IPS-NIHi11 (cell line): ENCODE measurements at regions not wholly inside any gene's neighbourhood (a gene's known extent, or its start where the extent isn't known, plus 50 kb on each side); places are given as distances from the start of the nearest gene placed in this dataset.

Source experiments
- DNase-seq: peaks from one replicate; pipeline ENCODE4 v3.0.0; 2012; ENCODE audit warnings: mixed read lengths, low spot score

DNA sequence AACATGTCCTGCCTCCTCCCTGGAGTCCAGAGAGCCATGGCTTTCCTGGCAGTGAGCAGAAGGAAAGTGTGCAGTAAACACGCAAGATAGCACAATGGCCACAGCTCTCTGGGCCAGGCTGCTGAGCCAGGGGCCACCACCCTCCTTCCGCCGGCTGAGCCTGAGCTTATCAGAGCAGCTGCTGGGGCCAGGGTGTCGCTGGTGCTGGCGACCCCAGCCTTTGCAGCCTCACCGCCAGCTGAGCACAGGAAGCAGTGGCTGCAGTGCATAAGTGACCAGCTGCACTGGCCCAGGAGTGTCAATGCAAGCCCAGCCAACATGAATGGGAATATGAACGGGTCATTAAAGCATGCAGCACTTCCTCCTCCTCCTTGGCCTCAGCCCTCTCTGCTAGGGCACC, 172.0 kb downstream of the ZFP36L2 start:
- no peak for DNase-seq

DNA sequence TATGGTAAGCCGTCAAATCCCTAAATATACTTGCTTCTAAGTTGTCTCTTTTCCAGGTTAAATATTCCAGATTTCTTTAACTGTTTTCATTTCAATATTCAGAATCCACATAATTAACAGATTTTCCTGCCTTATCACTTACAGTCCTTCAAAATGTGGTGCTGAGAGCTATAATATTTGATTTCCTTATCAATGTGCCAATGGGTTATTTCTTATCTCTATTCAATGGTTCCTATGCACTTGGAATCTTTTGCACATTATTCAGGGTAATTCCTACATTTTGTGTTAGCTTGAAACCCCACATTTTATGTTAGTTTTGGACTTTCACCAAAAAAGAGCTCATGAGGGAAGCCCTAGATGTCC, 173.5 kb downstream of the ZFP36L2 start:
- DNase-seq = no peak

DNA sequence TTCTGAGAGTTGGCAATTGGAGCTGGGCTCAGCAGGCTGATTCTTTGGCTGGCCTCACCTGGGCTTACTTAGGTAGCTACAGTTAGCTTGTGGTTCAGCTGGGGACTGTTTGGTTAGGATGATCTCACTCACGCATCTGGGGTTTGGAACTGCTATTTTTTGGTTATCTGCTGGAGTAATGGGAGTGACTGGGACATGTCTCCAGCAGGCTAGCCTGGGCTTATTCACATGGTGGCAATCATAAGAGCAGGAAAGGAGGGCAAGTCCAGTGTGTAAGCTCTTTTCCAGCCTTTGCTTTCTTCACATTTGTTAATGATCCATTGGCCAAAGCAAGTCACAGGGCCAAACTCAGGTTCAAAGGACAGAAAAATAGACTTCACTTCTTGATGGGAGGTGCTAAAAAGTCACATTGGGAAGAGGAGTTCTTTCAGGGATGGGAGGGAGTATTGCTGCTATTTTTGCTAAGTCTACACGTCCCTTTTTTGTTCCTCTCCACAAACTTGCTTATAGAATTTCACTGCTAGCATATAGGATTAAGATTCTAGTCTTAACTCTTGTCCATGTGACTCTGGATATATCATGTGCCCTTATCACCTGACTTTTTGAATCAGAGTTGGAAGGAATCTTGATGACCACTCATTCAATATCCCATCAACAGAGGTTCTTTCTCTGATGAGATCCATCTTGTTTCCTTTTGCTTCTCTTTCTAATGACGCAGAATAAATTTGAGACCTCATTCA, 174.0 kb downstream of the ZFP36L2 start:
- no peak for DNase-seq

DNA sequence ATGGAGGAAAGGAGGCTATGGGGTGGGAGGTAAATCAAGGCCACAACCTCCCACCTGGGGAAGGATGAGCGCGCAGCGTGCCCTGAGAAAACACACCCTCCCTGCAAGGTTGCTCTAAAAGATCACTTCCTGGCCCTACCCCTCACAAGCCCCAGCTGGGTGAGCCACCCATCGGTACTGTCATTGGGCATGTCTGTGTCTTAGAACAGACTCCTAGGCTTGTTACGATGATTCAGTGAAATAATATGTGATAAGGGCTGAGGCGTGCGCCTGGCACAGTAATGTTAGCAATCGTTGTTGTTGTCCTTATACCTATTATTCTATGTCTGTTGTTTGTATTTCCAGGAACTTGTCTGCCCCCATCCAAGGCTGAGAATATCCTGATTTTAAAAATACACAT, 175.1 kb downstream of the ZFP36L2 start:
- DNase-seq = no peak

DNA sequence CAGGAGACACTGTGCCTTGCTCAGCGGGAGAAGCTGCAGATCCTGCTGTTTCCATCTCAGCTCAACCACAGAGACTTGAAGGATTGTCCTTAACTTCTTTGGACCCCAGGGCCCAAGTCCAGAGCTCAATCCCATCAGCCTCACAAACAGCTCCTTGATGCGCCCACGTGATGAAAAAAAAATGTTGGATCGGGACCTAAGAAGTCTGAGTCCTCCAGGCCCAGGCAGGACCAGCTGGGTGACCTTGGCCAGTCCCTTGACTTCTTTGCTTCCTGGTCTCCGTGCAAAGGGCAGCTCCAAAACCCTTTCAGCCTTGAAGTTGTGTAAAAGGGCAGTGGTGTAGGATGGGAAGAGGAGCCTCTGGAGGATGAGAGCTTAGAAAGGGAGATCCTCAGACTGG, 175.5 kb downstream of the ZFP36L2 start:
- no peak for DNase-seq

DNA sequence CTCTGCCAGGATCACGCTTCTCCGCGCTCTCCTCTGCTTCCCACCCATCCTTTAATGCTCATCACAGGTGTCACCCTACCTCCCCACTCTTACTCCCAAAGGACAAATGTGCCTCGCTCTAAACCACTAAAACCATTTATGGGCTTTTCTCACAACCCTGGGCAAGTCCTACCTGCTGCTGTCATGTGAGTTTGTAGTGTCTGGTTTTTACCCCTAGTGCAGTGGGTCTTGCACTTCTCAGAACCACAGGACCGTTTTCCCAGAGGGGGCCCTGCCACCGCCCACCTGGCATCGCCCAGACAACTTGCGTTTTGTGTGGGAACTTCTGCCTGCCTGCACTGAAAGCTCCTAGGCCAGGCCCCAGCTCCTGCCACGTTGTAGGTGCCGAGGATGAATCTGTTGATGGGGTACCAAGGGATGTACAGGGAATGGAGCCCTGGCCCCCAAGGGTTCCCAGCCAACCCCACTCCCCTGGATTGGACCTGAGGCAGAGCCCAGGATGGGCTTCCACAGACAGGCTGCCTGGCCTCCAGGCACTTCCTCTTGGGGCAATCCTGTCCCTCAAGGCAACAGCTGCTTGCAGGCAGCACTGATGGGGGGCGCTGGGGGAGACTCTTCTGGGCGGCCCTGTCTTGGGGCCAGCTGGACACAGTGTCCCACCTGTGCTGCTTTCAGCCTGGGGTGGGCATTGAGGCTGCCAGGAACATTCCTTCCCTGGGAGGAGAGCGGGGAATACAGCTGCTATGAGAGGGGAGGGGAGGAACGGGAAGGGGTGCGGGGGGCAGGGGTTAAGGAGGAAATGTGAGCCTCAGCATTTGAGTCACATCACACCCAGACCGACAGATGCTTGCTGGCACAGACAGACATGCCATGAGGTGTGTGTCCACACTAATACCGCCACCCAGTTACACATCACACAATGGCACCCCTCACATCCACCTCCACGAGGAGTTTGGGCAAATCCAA, 176.3 kb downstream of the ZFP36L2 start:
- no peak for DNase-seq

DNA sequence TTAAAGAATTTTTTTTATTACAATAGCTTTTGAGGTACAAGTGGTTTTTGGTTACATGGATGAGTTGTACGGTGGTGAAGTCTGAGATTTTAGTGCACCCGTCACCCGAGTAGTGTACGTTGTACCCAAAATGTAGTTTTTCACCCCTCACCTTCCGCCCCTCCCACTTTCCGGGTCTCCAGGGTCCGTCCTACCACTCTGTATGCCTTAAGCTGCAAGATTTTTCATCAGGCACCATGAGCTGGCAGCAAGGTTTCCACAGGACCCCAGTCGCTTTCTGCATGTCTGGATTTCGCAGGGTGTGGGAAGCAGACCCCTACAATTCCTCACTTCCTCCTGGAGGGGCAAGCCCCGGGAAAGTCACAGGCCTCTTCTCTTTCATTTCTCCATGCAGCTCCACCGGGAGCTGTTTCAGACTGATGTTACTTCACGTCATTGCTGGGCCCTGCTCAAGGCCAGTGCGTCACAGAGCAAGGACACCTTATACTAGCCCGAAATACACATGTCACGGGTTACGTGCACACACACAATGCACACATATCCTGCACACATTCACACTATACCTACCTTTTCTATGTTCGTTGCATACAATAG, 179.1 kb downstream of the ZFP36L2 start:
- no peak for DNase-seq

DNA sequence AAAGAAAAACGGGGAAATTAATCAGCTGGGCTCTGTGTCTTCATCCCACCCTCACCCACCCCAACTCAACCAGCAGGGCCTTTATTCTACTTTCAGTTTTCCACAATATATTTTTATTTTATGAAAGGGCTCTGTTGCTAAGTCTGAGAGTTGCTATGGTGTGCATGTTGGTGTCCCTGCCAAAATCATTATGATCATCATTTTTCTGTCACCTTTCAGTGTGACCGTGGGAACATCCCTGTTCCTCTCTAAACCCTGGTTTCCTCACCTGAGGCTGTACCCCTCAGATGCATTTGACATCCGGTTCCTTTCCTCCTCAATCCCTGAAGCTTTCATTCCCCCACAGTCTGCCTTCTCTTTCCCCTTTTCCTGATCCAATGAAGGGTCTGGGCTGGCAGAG, 180.5 kb downstream of the ZFP36L2 start:
- no peak for DNase-seq

DNA sequence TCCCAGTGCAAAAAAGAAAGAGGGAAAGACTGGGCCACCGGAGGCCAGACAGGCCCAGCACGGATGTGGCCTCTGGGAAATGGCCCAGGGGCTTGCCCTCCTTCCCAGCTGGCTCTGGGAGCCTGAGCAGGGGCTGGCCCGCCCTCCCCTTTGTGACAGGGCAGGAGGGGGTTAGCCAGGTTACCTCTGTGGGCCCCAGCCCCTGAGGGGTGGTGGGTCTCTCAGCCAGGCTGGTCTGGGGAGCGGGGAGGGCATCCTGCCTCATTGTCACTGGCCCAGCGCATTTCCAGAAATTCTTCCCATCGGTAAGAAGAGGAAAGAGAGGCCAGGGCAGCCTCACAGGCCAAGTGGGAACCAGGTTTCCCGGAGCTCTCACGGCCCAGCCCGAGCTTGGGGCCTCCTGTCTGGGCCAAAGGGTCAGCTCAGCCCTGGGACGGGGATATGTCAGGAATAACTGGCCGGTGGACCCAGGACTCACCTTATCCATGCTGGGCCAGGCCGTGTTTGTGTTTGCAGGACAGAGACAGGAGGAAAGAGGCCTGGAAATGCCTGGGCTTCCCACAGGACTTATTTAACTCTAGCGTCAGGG, 182.2 kb downstream of the ZFP36L2 start:
- no peak for DNase-seq

DNA sequence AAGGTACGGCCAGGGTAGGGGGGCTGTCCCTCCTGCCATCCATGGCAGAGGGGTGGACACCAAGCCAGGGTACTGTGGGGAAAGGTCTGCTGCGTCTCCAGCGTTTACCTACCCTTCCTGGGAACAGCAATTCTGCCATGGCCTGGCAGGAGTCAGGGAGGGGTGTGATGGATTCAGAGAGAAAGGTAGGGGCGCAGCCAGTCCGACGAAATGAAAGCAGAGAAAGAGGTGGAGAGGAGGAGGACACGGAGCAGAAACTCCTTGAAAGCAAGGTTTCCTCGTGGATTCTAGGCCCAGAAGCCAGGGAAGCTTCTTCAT, 182.9 kb downstream of the ZFP36L2 start:
- no peak for DNase-seq

DNA sequence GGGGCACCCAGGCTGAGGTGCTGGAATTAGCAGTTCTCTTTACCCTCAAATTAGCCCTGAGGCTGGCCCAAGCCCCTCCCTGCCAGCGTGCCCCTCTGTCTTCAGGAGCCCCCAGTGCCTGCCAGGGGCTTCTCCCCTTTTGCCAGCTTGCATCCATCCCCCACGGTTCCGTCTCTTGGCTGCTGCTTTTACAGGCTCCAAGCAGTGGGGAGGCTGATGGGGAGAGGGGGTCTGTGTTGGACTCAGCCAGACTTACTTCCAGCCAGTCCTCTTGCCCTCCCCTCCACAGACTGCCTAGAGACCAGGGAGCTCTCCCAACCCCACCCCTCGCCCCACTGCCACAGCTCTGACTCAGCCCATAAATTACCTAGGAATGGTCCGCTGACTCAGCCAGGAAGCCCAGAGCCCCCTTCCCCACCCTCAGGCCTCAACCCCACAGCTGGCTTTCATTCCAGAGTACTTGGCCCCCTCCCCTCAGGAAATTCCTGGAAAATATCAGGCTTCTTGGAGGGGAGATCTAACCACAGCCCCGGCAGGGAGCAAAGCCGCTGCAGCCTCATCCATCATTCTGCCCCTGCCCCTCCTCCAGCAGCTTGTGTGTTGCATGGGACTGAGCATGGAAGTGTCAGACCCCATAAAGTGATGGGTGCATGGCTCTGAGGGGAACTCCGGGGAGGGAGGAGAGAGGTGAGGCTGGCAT, 184.6 kb downstream of the ZFP36L2 start:
- peak; percentile 84 for DNase-seq

DNA sequence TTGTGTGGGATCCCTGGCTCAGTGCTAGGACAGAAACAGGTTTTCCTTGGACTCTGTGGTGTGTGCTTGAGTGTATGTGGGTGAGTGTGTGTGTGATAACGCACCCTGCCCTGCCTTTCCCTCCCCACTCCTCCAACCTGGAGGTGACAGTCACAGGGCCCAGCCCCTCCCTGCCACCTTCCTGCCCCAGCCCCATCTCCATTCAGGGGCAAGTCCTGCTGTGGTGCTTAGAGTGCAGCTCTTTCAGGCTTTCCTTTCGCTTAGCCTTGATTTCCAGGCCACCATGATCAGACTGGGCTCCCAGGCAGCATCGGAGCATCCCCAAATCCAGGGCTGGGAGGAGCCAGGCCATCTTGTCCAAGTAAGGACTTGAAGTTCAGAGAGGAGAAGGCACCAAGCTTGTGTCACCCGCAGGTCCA, 185.2 kb downstream of the ZFP36L2 start:
- DNase-seq = no peak

DNA sequence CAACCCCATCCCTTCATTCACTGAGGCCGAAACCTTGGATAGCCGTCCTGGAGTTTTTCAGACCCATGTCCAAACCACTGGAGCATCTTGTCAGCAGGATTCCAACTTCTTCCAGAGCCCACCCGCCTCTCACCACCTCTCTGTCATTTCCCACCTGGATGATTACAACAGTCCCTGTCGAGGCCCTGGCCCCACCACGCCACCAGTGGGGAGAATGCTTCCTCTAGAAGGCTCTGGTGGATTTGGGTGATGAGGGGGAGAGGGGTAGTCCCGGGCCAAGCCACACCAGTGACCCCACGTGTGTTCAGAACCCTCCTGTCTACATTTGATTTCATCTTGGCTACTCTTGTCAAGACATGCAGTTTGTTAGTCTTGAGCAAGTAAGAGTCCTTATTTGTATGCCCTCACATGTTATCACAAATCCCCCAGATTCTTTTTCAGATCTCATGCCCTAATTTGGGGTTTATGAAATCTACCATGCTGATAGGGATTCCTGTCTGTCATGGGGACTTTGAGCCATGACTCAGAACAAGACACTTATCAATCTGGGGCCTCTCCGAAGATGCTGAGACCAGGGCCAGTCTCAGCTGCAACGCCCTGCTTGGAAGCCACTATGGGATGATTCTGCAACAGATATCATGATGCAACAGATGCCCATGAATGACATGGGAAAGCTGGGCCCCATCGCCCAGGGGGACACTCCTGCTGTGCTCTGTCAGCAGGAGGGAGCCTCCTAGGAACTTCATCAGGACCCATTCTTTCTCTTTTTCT, 186.1 kb downstream of the ZFP36L2 start:
- no peak for DNase-seq

DNA sequence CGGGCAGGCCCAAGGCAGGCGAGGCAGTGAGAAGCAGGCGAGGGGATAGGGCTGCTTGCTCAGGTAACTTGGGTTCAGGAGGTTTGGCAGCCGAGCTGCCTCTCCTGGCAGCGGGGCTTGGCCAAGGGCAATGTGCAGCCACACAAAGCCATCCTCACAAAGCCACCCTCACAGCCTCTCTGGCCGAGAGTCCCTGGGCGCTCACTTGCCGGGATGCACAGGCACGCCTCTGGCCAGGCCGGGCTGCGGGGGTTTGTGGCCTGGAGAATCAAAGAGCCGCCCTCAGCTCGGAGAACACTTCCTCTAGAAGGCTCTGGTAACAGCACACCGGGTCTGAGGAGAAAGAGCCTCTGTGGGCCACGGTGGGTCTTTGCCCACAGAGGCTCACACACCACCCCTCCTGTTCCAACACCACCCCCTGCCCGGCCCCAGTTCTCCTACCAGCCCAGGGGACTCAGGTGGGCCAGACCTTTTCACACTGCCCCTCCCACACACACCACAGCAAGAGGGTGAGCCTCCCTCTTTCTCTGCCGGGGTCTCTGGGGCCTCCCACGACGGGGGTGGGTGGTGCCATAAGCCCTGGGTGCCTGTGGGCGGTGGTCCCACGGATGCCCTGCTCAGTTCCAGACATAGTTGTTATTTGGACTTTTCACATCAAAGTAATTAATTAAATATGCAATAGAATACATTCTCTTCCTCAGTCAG, 186.9 kb downstream of the ZFP36L2 start:
- DNase-seq = no peak

DNA sequence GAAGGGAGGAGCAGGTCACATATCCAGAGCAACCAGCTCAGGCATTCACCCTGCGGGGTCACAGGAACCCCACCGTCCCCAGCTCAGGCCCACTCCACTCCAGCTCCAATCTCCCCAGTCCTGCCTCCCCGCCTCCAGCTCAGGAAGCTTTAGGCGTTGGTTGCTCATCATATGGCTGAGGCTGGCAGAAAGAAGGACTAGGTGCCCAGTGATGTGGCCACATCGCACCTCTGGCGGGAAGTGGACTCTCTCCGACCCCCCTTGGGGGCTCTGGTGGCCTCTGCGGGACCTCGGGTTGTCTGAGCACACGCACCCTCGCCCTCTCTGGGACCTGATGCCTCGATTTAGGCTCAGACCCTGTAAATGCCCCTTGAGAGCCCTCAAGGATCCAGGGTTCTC, 187.7 kb downstream of the ZFP36L2 start:
- no peak for DNase-seq

DNA sequence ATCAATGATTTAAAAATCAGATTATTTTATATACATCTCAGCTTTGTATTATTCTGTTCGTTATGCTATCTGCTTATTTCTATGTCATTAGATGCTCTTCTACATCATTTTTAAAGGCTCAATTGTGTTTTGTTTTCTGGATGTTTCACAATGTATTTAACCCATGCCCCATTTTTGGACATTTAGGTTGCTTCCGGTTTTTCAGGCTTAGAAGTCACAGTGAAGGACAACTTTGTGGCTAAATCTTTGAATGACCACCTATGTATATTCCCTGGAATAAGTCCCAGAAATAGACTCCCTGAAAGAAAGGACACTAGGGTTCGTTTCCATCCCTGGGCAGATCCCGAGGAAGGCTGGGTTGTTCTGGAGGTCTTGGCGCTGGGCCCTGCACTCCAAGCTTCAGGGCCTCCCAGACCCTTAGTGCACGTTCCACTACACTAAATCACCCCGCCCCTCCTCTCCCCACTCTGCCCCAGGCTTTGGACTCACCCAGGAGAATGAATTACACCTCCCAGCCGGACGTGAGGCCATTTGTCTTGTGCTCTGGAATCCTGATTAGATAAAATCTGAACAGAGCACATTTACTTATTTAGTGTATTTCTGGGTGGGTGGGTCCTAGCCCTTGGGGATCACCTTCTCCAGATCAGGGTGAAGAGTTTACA, 188.2 kb downstream of the ZFP36L2 start:
- DNase-seq = no peak

DNA sequence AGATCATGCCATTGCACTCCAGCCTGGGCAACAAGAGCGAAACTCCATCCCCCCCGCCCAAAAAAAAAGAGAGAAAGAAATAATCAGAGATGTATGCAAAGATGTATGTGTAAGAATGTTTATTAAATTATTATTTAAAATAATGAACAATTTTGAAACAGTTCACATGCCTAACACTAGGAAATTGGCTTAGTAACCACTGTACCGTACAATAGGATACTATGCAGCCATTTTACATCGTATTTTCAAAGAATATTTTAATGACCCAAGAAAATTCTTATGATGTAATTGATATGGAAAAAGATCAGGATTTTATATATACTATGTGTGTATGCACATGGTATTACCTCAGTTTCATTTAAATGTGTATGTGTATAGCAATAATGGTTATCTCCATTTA, 190.5 kb downstream of the ZFP36L2 start:
- DNase-seq = no peak

DNA sequence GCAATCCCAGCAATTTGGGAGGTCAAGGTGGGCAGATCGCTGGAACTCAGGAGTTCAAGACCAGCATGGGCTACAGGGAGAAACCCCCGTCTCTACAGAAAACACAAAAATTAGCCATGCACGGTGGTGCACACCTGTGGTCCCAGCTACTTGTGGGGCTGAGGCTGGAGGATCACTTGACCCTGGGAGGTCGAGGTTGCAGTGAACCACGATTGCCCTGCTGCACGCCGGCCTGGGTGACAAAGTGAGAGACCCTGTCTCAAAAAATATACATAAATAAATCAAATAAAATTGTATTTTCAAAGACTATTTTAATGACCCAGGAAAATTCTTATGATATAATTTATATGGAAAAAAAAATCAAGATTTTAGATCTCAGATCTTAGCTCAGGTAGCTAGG, 191.5 kb downstream of the ZFP36L2 start:
- no peak for DNase-seq

DNA sequence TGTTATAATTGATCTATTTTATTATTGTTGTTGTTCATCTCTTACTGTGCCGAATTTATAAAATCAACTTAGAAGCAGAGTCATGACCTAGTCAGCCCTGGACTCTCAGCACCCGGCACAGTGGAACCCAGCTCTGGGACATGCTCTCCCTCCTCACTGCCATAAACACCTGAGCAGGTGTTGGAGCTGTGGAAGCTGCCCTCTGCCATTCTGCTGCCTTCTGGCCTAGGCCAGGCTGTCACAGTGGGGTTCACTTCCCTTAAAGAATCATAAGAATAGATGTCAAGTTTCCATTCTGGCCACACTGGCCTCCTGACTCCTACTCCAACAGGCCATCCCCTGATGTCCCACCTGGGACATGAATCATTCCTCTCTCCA, 192.2 kb downstream of the ZFP36L2 start:
- no peak for DNase-seq
